Muscle layer of colon (tissue), 2 donors: ENCODE measurements at regions not wholly inside any gene's neighbourhood (a gene's known extent, or its start where the extent isn't known, plus 50 kb on each side); places are given as distances from the start of the nearest gene placed in this dataset.

Experiments used
- H3K27ac ChIP-seq: one replicate; pipeline ENCODE4 v1.7.0; 2013; ENCODE audit warnings: low read depth, mild to moderate bottlenecking, low read length, moderate library complexity
- H3K27me3 ChIP-seq, 2 donors: one replicate each; pipeline ENCODE4 v1.7.0; 2013; ENCODE audit warnings: low read length in 2 of 2, mild to moderate bottlenecking in 2 of 2; ENCODE audit not compliant: insufficient read depth in 2 of 2, control insufficient read depth in 1 of 2
- H3K36me3 ChIP-seq: one replicate; pipeline ENCODE4 v1.7.0; 2013; ENCODE audit warnings: mild to moderate bottlenecking, low read length; ENCODE audit not compliant: insufficient read depth
- H3K4me1 ChIP-seq: one replicate; pipeline ENCODE4 v1.7.0; 2013; ENCODE audit warnings: mild to moderate bottlenecking, low read length; ENCODE audit not compliant: insufficient read depth
- H3K4me3 ChIP-seq, 2 donors: one replicate each; pipeline ENCODE4 v1.7.0; 2013; ENCODE audit warnings: low read length in 2 of 2, low read depth in 1 of 2, mild to moderate bottlenecking in 1 of 2, moderate library complexity in 1 of 2
- H3K9ac ChIP-seq: one replicate; pipeline ENCODE4 v1.7.0; 2013; ENCODE audit warnings: low read length
- H3K9me3 ChIP-seq: one replicate; pipeline ENCODE4 v1.7.0; 2013; ENCODE audit warnings: mild to moderate bottlenecking, low read length
- donor health status: abdominal sarcoma.
- donor health status: Adenocarcinoma of cecum.

GRCh38 chr13:103698000-103698399 lies 631.8 kb upstream of the SLC10A2 start:
- Histone ChIP-seq H3K27me3 (no peaks in the 10 kb centered on the region), H3K9me3 (no peaks in the 10 kb centered on the region), H3K4me3 (no peak overlapping the region), H3K36me3 (no peaks in the 10 kb centered on the region), H3K9ac (no peak overlapping the region), H3K4me1 (no peaks in the 10 kb centered on the region), H3K27ac (no peak overlapping the region)

GRCh38 chr13:103695320-103695719 lies 629.1 kb upstream of the SLC10A2 start:
- Histone ChIP-seq H3K27ac (no peak overlapping the region), H3K9ac (no peak overlapping the region), H3K27me3 (no peaks in the 10 kb centered on the region), H3K36me3 (no peaks in the 10 kb centered on the region), H3K9me3 (no peaks in the 10 kb centered on the region), H3K4me3 (no peak overlapping the region), H3K4me1 (no peaks in the 10 kb centered on the region)

- no peaks in the 10 kb centered on the region for H3K36me3 ChIP-seq
- H3K9me3 ChIP-seq, result no peaks in the 10 kb centered on the region
- H3K27me3 ChIP-seq, result no peaks in the 10 kb centered on the region
- no peak overlapping the region for H3K4me3 ChIP-seq
- H3K9ac ChIP-seq, result no peak overlapping the region
- no peak overlapping the region for H3K27ac ChIP-seq
- no peaks in the 10 kb centered on the region for H3K4me1 ChIP-seq
Measured at GRCh38 chr13:103694471-103694870, 628.3 kb upstream of the SLC10A2 start.

GRCh38 chr13:103694033-103694432 lies 627.8 kb upstream of the SLC10A2 start:
- Histone ChIP-seq H3K9me3 (no peaks in the 10 kb centered on the region), H3K4me1 (no peaks in the 10 kb centered on the region), H3K27me3 (no peaks in the 10 kb centered on the region), H3K4me3 (no peak overlapping the region), H3K27ac (no peak overlapping the region), H3K36me3 (no peaks in the 10 kb centered on the region), H3K9ac (no peak overlapping the region)

GRCh38 chr13:103692442-103692841 lies 626.2 kb upstream of the SLC10A2 start:
- H3K4me3 ChIP-seq, result no peak overlapping the region
- H3K4me1 ChIP-seq, result no peaks in the 10 kb centered on the region
- no peaks in the 10 kb centered on the region for H3K9me3 ChIP-seq
- H3K9ac ChIP-seq, result no peak overlapping the region
- no peaks in the 10 kb centered on the region for H3K36me3 ChIP-seq
- no peak overlapping the region for H3K27ac ChIP-seq
- no peaks in the 10 kb centered on the region for H3K27me3 ChIP-seq

GRCh38 chr13:103676329-103676728 lies 610.1 kb upstream of the SLC10A2 start:
- no peaks in the 10 kb centered on the region for H3K4me1 ChIP-seq
- H3K36me3 ChIP-seq, result no peaks in the 10 kb centered on the region
- H3K27me3 ChIP-seq, result no peaks in the 10 kb centered on the region
- no peaks in the 10 kb centered on the region for H3K9me3 ChIP-seq
- H3K9ac ChIP-seq, result no peak overlapping the region
- H3K27ac ChIP-seq, result no peak overlapping the region
- H3K4me3 ChIP-seq, result no peak overlapping the region

- no peaks in the 10 kb centered on the region for H3K9me3 ChIP-seq
- no peaks in the 10 kb centered on the region for H3K36me3 ChIP-seq
- no peaks in the 10 kb centered on the region for H3K4me1 ChIP-seq
- H3K27ac ChIP-seq, result no peak overlapping the region
- H3K9ac ChIP-seq, result no peak overlapping the region
- no peak overlapping the region for H3K4me3 ChIP-seq
- no peaks in the 10 kb centered on the region for H3K27me3 ChIP-seq
Measured at GRCh38 chr13:103671547-103671946, 605.3 kb upstream of the SLC10A2 start.

- H3K9ac ChIP-seq, result no peak overlapping the region
- H3K27ac ChIP-seq, result no peak overlapping the region
- H3K4me1 ChIP-seq, result no peaks in the 10 kb centered on the region
- H3K4me3 ChIP-seq, result no peak overlapping the region
- H3K27me3 ChIP-seq, result no peaks in the 10 kb centered on the region
- no peaks in the 10 kb centered on the region for H3K36me3 ChIP-seq
- H3K9me3 ChIP-seq, result no peaks in the 10 kb centered on the region
Measured at GRCh38 chr13:103663996-103664395, 597.8 kb upstream of the SLC10A2 start.

GRCh38 chr13:103656311-103656710 lies 590.1 kb upstream of the SLC10A2 start:
- Histone ChIP-seq H3K9me3 (no peaks in the 10 kb centered on the region), H3K36me3 (no peaks in the 10 kb centered on the region), H3K27ac (no peak overlapping the region), H3K4me3 (no peak overlapping the region), H3K27me3 (no peaks in the 10 kb centered on the region), H3K9ac (no peak overlapping the region), H3K4me1 (no peaks in the 10 kb centered on the region)

GRCh38 chr13:103640606-103641005 lies 574.4 kb upstream of the SLC10A2 start:
- H3K9ac ChIP-seq, result no peak overlapping the region
- no peak overlapping the region for H3K4me3 ChIP-seq
- H3K9me3 ChIP-seq, result no peaks in the 10 kb centered on the region
- no peak overlapping the region for H3K27ac ChIP-seq
- H3K4me1 ChIP-seq, result no peaks in the 10 kb centered on the region
- no peaks in the 10 kb centered on the region for H3K36me3 ChIP-seq
- H3K27me3 ChIP-seq, result no peaks in the 10 kb centered on the region

GRCh38 chr13:103639326-103639725 lies 573.1 kb upstream of the SLC10A2 start:
- no peaks in the 10 kb centered on the region for H3K4me1 ChIP-seq
- H3K9me3 ChIP-seq, result no peaks in the 10 kb centered on the region
- no peak overlapping the region for H3K27ac ChIP-seq
- H3K27me3 ChIP-seq, result no peaks in the 10 kb centered on the region
- H3K36me3 ChIP-seq, result no peaks in the 10 kb centered on the region
- no peak overlapping the region for H3K4me3 ChIP-seq
- no peak overlapping the region for H3K9ac ChIP-seq

- no peaks in the 10 kb centered on the region for H3K9me3 ChIP-seq
- no peak overlapping the region for H3K27ac ChIP-seq
- no peaks in the 10 kb centered on the region for H3K36me3 ChIP-seq
- no peaks in the 10 kb centered on the region for H3K4me1 ChIP-seq
- H3K27me3 ChIP-seq, result no peaks in the 10 kb centered on the region
- H3K9ac ChIP-seq, result no peak overlapping the region
- no peak overlapping the region for H3K4me3 ChIP-seq
Measured at GRCh38 chr13:103638706-103639105, 572.5 kb upstream of the SLC10A2 start.
